NCI-H1092 (cell line): ENCODE measurements at regions not wholly inside any gene's neighbourhood (a gene's known extent, or its start where the extent isn't known, plus 50 kb on each side); places are given as distances from the start of the nearest gene placed in this dataset.

Experiments used
- DNase-seq: peaks from one replicate; lab custom pipeline; 2025; lab: John Stamatoyannopoulos, UW

DNA sequence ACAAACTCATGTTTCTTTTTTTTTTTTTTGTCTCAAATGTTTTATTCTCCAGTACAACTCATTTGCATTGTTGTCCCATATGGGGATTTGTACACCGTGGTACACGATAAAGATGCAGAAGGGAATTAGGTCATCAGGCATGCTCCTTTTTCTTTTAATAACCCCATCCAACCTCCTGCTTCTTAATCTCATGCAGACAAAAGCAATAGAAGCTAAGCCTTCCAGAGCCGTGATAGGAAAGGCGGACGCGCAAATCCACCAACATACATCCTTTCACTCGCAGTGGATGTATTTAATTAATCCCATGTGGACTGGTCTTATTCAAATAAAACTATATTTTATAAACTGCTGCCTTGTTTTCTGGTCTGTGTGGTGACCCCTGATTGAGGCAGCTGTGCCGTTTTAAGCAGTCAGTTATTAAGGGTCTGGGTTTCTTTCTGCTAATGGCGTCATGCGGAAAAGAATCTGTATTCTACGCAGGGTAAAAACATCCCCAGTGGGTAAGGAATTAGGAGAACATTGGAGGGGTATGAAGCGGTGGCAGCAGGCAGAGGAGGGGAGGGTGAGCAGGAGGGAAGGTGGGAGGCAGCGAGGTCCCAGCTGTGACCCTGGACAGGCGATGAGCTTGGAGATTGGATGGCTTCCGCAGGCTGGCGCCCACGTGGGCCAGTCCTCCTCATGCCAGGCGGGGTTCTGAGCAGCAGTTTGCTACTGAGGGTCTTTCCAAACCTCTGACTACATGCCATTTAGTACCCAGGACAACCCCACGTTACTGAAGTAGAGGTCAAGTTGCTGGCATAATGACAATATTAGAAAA, 172.8 kb downstream of the LINC00237 start:
- no peak for DNase-seq

DNA sequence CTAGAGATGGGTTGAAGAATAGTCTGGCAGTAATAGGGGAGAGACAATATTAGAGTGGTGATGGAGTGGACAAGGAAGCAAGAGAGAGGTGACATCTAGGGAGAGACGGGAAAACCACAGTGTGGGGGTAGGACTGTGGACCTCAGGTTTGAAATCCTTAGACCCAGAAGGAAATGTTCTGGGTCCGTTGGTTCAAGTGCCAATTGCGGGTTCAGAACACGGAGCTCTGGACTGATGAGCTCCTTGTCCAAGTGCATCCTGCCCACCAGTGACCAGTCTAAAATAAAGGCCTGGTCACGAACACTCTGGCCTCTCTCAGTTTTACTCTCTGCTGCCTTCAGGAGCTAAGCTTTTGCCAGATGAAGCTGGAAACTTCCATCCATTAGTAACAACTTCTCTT, 174.0 kb downstream of the LINC00237 start:
- no peak for DNase-seq

DNA sequence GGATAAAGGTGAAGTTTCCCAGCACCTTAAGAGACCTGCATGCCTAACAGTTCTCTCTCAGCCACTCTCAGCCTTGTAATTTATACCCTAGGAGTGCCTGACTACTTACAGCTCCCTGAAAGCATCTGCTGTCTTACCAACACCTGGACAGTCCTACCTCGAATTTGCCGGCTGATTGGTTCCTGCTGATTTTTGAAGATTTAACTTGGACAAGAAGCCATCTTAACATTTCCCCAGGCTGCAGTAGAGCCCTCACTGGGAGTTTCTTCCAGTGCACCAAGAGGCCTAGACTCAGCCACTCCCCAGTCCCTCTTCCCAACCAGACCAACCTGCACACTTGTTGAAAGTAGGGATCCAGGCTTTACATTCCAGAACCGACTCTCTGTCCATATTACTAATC, 174.5 kb downstream of the LINC00237 start:
- DNase-seq = no peak

DNA sequence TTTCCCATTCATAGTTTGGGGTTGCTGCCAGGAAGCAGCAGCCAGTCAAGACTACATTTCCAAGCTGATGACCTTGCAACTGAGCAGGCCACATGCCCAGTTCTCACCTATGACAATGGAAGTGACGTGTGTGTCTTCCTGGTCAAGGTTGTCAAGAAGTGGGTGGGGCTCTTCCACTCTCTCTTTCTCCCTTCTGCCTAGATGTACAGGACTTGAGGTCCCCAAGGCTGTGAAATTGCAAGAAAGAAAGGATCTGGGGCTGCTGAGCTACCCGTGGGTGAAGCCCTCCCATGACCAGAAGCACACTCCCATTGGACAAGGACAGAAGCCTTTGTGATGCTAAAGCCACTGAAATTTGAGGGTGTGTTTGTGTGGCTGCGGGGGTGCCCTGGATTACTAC, 175.1 kb downstream of the LINC00237 start:
- DNase-seq = no peak

DNA sequence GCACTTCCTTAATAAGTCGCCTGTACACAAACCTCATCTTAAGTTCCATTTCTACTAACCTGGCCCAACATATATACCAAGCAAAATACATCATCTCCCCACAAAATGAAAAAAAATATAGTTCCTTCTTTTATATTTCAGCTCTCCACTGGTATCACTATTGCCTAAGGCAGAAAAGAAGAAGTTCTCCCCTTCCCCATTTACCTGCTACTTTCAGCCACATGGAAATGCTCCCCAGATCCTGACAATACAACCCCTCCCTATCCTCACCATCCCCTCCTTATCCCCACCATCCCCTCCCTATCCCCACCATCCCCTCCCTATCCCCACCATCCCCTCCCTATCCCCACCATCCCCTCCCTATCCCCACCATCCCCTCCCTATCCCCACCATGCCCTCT, 175.7 kb downstream of the LINC00237 start:
- no peak for DNase-seq

DNA sequence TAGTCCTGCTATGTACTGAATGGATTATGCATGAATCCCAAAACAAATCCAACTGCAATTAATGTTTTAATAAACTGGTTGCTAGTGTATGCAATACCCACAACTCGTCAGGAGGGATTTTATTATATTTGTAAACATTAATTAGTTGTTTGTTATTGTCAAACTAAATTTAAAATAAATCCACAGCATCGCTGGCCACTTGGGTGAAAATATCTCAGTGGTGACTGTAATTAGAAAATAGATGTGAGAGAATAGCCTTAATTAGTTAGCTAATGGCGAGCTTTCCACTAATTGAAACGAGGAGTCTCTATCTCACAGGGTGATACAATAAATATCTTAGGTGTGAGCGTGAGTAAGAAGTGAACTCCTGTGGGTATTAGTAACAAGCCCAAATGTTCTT, 176.8 kb downstream of the LINC00237 start:
- no peak for DNase-seq

DNA sequence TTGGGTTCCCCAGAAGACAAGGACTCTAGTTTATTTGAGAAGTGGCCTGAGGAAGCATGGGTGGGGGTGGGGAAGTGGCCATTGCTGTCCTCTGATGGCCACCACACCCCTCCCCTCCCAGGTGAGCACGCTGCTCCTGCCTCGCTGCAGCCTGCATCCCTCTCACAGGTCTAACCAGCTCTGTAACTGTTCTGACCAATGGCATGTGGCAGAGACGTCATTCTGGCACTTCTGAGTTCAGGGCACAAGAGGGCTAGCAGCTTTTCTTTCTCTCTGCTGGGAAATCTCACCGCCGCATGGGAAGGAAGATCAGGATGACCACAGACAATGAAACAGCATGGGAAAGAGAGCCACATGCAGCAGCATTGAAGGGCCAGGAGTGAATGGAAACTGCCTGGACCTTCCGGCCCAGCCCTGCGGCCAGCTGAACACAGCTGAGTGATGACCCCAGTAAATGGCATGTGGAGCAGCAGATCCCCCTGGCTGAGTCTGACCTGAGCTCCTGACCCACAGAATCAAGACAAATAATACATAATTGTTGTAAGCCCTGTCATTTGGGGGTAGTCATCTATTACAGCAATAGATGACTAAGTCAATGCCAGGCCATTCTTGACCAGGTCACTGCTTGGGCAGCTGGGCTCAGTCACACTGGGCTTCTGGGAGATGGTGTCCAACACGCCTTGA, 179.8 kb downstream of the LINC00237 start:
- no peak for DNase-seq

DNA sequence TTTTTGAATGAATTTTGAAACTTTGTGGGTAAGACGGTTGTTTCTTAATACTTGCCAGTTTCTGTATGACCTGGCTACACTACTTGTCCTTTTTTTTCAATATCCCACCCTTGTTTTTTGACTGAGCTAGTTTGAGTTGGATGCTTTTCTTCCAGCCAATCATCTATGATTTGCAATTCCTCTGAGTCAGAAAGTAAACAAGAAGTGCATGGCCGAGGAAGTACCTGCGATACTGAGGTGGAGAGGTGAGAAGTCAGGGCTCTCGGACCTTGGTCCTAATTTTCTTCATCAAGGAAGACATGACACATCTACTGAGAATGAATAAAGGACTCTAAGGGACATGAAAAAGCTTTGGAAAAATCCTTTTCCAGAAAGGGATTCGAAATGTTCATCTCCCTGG, 185.7 kb downstream of the LINC00237 start:
- DNase-seq = no peak

DNA sequence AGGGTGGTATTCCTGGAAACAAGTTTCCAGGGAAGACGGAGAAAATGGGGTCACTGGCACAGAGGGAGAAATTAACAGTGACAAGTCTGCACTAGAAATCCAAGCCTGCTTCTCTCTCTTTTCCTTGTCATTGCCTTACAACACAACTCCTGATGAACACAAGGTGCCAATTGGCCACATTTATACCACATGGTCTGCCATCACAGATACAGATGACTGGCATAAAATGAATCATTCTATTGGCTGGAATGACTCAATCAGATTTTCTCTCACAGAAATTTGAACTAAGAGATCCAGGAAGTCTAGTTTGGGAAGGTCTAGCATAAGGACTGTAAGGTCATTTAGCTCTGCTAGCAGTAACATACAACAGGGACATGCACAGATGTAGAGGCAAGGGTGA, 190.3 kb downstream of the LINC00237 start:
- no peak for DNase-seq

DNA sequence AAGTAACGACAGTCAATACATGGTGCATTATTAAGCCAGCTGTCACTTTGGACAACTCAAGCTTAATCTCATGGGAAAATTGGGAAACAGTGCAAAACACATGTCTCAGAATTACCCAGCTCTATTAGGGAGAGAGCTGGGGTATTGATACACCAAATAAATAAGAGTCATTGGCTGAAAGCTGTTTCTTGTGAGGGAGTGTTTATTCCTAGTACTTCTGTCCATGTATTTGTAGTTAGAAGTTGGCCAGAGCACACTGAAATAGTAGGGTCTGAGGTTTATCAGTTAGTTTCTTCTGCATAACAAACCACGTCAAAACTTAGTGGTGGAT, 192.0 kb upstream of the RALGAPA2 start:
- DNase-seq = no peak

DNA sequence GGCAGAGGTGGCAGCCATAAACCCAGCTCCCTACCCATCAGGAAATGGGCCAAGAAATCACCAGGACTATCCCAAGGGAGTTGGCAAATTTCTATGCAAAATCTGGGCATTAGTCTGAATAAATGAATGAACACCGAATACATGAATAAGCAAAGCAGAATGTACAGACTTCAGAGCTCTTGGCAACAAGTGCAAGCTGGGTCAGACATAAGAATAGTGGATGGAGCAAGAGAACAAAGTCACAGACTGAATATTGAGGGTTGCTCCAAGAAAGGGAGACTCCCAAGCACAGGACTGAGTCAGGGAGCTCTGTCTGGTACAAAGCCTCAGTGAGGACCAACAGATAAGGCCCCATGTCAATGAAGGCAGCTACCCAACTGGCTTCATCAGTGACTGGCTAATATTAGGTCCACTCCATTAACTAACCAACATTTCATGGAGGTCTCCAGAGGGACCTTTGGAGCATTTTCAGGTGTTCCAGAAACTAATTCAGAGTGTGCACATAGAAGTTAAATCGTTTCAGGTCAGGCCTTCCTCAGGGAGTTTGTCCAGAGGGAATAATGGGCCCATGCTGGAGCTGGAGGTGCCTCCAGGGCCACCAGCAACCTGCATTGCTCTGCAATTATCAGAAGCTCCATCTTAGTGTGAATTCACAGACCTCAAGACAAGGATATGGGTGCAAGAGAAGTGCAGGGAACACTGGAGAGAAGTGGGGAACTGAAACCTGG, 191.5 kb upstream of the RALGAPA2 start:
- DNase-seq = no peak

DNA sequence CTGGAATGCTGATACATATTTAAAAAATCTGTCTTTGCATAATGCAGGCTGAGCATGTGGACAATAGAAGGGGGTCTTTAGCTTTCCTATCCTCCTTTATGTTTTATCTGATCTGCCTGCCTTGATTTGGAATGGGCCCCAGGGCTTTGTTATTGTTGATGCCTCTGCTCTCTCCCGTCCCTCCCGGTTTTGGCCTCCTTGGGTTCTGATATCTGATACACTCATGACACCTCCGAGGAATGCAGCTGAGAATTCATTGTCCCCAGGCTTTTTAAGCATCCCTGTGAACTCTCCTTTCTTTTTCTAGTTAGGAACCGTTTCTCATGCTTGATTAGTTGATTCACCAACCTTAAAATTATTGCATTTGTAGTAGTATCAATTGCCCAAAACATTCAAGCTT, 185.5 kb upstream of the RALGAPA2 start:
- no peak for DNase-seq

DNA sequence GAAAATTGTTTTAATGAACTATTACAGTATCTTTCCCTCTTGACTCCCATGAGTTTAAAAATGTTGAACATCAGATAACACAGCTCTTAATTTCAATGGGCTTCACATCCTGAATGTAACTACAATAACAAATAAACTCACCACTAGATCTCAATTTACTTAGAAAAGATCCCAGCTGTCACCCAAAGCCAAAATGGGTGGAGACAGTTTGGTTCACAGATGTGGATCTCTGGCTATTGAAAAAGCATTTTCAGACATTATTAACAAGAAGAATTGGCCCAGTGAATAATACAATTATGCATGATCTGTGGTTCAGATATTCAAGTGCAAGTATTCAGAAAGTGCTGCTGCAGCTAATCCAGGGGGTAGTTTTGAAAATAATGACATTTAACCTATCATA, 184.7 kb upstream of the RALGAPA2 start:
- DNase-seq = no peak

DNA sequence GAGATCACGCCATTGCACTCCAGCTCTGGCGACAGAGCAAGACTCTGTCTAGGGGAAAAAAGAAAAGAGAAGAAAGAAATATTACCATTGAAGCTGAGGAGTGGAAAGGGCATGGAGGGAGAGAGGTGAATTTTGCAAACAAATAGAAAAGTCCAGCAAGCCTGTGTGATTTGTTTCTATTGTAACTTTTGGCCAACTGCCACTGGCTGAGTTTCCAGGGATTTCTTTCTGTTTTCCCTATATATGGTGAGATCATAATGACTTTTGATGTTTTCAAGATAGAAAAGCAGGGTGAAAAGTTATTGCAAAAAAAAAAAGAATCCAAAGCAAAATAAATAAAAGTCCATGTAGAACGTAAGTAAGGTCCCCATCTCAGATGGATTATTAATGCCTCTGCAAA, 184.2 kb upstream of the RALGAPA2 start:
- no peak for DNase-seq

DNA sequence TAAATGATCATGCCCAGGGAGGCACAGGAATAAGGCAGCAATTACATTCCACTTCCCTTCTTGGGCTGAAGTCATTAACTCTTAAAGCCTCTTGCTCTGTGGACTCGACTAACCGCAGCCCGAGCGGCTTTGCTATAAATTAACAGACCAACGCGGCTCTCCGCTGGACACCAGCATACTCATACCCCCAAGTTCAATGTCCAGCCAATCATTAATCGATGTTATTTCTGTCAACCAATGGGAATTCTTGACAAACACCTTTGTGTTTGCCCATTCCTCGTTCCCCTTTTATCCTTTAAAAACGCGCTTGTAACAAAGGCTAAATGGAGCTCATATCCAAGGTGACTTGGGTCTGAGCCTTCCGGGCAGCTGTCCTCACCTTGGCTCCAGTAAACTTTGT, 183.1 kb upstream of the RALGAPA2 start:
- DNase-seq = no peak

DNA sequence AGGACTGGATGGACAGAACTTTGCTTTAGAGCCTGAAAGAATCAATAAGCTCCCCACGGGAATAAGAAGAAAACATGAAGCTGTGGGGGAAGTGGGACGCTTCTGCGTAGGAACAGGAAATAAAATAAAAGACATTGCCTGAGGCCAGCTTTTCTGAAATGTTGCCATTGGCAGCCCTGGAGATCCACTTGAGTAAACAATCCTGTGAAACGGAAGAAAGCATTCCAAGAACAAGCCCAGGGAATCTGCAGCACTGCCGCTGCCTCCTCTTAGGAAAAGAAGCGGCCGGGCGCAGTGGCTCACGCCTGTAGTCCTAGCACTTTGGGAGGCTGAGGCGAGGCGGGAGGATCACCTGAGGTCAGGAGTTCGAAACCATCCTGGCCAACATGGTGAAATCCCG, 182.3 kb upstream of the RALGAPA2 start:
- no peak for DNase-seq

DNA sequence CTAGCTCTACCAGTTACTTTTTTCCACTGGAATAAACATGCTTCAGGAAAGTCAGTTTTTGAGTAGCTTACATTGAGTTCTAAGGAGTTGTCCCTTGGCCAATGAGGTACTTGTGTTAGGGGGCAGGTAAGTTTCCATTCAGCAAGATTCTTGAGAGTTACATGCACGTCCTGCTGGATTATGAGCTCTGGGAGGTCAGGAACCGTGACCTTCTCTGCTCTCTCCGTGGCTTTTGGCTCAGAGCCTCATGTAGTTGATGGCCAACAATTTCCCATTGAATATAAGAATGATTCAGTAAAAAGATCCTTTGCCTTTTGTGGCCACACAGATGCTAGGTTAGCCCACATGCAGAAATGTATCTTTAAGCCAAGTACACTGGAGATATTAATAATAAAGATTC, 181.8 kb upstream of the RALGAPA2 start:
- peak; percentile 1 for DNase-seq

DNA sequence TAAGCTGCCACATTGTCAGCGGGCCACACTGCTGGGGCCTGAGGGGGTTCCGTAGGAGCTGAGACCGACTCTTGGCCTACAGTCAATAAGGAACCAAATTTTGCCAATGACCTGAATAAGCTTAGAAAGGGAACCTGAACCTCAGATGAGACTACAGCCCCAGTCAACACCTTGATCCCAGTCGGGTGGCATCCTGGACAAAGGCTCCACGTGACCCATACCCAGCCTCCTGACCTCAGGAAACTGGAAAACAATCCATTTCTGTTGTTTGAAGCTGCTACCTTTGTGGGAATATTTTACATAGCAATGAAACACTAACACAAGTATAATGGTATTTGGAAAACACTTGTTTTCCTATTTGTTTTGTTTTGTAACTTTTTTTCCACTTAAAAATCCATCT, 179.9 kb upstream of the RALGAPA2 start:
- no peak for DNase-seq

DNA sequence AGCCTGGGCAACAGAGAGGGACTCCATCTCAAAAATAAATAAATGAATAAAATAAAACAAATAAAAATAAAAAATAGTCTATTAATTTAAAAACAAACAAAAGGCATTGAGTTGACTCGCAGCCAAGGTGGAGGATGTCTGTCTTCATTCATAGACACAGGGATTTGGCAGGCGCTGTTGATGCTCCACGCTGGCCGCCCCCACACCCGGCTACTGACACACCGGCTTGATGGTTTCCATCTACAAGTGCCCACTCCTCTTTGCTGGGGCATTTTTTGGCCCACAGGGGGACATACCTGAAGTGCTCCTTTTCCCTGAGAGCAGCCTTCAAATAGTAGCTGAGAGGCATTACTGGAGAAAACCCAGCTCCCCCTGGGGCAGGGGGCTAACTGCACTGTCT, 178.3 kb upstream of the RALGAPA2 start:
- no peak for DNase-seq

DNA sequence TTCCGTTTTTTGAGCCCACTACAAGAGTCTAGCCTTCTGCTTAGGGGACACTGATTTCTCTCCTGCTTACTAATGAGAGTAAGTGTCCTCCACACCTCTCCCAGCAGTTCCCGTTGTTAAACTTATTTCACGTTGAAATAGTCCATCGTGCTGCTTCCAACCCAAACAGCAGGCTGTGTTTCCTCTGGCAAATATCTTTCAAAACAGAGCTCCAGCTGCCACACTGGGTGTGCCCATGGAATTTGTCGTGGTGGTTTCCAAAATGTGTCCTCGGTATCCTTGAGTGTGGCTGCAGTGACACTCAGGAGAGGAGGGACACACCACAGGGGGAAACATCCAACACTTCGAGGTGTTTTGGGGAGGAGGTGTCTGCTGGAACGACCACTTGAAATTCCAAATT, 176.5 kb upstream of the RALGAPA2 start:
- DNase-seq = no peak

DNA sequence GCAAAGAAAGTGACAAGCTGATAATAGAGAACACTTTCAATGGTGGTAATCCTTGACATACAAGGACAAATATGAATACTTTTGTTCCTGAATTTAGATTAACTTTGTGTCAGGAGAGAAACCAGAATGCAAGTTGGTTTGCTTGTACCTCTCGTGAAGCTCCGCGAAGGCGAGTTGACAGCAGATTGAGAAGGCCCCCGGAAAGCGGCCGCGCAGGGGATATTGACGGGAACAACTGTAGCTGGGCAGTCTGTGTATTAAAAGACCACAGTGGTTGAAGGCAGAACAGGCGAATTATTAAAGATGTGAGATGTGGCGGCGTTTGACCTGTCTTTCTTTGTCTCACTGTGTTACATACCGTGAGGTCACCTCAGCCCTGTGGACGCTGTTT, 175.8 kb upstream of the RALGAPA2 start:
- no peak for DNase-seq

DNA sequence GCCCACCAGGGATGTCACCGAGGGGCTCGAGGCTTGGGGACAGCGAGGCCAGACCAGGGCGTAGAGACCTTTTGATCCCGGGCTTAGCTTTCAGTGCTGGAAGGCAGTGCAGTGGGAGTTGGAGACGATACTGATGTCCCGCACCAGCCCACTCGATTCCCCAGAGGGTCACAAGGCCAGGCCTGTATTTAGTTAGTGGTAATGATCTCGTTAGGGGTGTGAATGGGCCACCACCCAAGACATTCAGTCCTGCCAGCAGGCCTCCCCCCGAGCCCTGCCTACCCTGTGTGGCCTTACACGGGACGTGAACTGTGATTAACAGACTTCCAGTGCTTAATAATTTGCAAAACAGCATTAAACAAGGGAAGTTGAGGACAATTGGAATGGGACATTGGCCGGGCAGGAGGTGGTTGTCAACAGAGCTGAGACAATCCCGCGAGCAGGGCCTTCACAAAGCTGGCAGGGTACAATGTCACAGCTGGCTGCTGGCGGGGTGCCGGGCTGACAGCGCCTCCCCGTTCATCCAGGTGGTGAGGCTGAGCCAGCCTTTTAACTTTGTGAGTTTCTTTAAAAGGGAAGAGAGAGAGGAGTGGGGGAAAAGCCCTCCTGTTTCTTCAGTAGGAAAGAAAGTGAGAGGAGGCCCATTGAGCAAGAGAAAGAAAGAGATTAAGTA, 175.3 kb upstream of the RALGAPA2 start:
- peak; percentile 13 for DNase-seq

DNA sequence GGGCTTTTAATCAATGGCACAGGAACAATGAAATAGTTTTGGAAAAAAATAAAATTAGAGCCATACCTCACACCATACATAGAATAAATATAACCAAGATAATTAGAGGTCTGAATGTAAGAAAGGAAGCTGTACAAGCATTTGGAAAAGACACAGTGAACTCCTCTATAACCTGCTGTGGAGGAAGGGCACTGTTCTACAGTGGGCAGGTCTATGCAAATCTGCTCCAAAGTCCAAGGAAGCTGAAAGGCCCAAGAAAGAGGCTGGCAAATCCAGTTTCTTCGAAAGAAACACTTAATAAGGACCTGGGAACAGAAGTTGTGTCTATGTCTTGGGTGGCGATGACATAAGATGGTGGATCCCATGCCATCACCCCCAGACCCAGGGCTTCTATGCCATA, 169.4 kb upstream of the RALGAPA2 start:
- DNase-seq = no peak
